Gastroesophageal sphincter (tissue), 3 donors: ENCODE measurements at regions not wholly inside any gene's neighbourhood (a gene's known extent, or its start where the extent isn't known, plus 50 kb on each side); places are given as distances from the start of the nearest gene placed in this dataset.

ENCODE experiments used
- EP300 ChIP-seq: sonication (generic); formaldehyde crosslinking; IDR thresholded peaks from one replicate; pipeline ENCODE4 v1.6.1; 2017; ENCODE audit warnings: antibody characterized with exemption, mild to moderate bottlenecking
- POLR2A ChIP-seq, 2 donors: fragments of 450-650 bp; IDR thresholded peaks; one replicate each; pipeline ENCODE4 v1.6.1; 2017; ENCODE audit warnings: antibody characterized with exemption in 2 of 2, mild to moderate bottlenecking in 2 of 2, moderate library complexity in 1 of 2
- POLR2AphosphoS5 ChIP-seq: sonication (generic); formaldehyde crosslinking; IDR thresholded peaks from one replicate; pipeline ENCODE4 v1.6.1; 2017; ENCODE audit warnings: antibody characterized with exemption
- TF ChIP-seq, protein P1 (sequence below), 4 experiments: fragments of 200-600 bp in 2 of 4; fragments of 450-650 bp in 2 of 4; sonication (generic) in 1 of 4; IDR thresholded peaks; one replicate each; pipeline ENCODE4 v1.5.1; 2017 to 2019; ENCODE audit warnings: antibody characterized with exemption in 4 of 4, mild to moderate bottlenecking in 2 of 4, moderate library complexity in 2 of 4

GRCh38 chr6:90982051-90982450 is 395.2 kb upstream of the MAP3K7 start:
- TF ChIP-seq EP300 (no peak), POLR2A (IDR thresholded peaks at IDR 0.05) (no peak), POLR2AphosphoS5 (no peak)
- TF ChIP-seq, protein P1, sequence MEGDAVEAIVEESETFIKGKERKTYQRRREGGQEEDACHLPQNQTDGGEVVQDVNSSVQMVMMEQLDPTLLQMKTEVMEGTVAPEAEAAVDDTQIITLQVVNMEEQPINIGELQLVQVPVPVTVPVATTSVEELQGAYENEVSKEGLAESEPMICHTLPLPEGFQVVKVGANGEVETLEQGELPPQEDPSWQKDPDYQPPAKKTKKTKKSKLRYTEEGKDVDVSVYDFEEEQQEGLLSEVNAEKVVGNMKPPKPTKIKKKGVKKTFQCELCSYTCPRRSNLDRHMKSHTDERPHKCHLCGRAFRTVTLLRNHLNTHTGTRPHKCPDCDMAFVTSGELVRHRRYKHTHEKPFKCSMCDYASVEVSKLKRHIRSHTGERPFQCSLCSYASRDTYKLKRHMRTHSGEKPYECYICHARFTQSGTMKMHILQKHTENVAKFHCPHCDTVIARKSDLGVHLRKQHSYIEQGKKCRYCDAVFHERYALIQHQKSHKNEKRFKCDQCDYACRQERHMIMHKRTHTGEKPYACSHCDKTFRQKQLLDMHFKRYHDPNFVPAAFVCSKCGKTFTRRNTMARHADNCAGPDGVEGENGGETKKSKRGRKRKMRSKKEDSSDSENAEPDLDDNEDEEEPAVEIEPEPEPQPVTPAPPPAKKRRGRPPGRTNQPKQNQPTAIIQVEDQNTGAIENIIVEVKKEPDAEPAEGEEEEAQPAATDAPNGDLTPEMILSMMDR (IDR thresholded peaks at IDR 0.05): no peak
